ENCODE measurements at regions not wholly inside any gene's neighbourhood (a gene's known extent, or its start where the extent isn't known, plus 50 kb on each side); places are given as distances from the start of the nearest gene placed in this dataset.

GRCh38 chr7:101729241-101729883, 88.1 kb upstream of the CUX1 start:
- H3K4me3 ChIP-seq (ENCODE audit: low read length): no peak overlapping the region
- no peak for TF ChIP-seq CTCF (IDR thresholded peaks at IDR 0.05; ENCODE audit: low read depth, low read length)
- no peak for TF ChIP-seq EZH2phosphoT487 (IDR thresholded peaks at IDR 0.05; ENCODE audit: low read depth)

GRCh38 chr7:101731502-101732084, 85.8 kb upstream of the CUX1 start:
- Histone ChIP-seq H3K27me3 (ENCODE audit: low read depth, low read length) (peaks cover 8% of the 10 kb centered on the region), H3K36me3 (replicated peaks; ENCODE audit: low read depth, low read length) (no peaks in the 10 kb centered on the region), H3K9ac (ENCODE audit: low read length) (no peak overlapping the region), H4K20me1 (ENCODE audit: insufficient read depth, low read length) (no peaks in the 10 kb centered on the region), H3K79me2 (ENCODE audit: low read length) (no peaks in the 10 kb centered on the region), H3K4me1 (ENCODE audit: low read length) (no peaks in the 10 kb centered on the region), H3K9me3 (ENCODE audit: insufficient read depth, low read length) (no peaks in the 10 kb centered on the region), H3K4me2 (ENCODE audit: low read length) (no peak overlapping the region), H2AFZ (ENCODE audit: low read depth, low read length) (no peak overlapping the region), H3K4me3 (ENCODE audit: low read length) (no peak overlapping the region), H3K27ac (ENCODE audit: low read length) (no peak overlapping the region)
- TF ChIP-seq CTCF (IDR thresholded peaks at IDR 0.05; ENCODE audit: low read depth, low read length) (no peak), EZH2phosphoT487 (IDR thresholded peaks at IDR 0.05; ENCODE audit: low read depth) (no peak)

More at GRCh38 chr7:101729241-101729883, 88.1 kb upstream of the CUX1 start:
- Histone ChIP-seq H3K27ac (ENCODE audit: low read length) (no peak overlapping the region), H4K20me1 (ENCODE audit: insufficient read depth, low read length) (no peaks in the 10 kb centered on the region), H3K27me3 (ENCODE audit: low read depth, low read length) (peaks cover 8% of the 10 kb centered on the region), H3K9ac (ENCODE audit: low read length) (no peak overlapping the region), H3K4me1 (ENCODE audit: low read length) (no peaks in the 10 kb centered on the region), H3K9me3 (ENCODE audit: insufficient read depth, low read length) (no peaks in the 10 kb centered on the region), H2AFZ (ENCODE audit: low read depth, low read length) (no peak overlapping the region), H3K36me3 (replicated peaks; ENCODE audit: low read depth, low read length) (no peaks in the 10 kb centered on the region), H3K79me2 (ENCODE audit: low read length) (no peaks in the 10 kb centered on the region), H3K4me2 (ENCODE audit: low read length) (no peak overlapping the region)

- Histone ChIP-seq H3K9ac (ENCODE audit: low read length) (no peak overlapping the region), H3K36me3 (replicated peaks; ENCODE audit: low read depth, low read length) (no peaks in the 10 kb centered on the region), H3K4me2 (ENCODE audit: low read length) (0 out of 2 replicates have a peak overlapping the region, but pooled peaks have one; percentile 28), H2AFZ (ENCODE audit: low read depth, low read length) (no peak overlapping the region), H4K20me1 (ENCODE audit: insufficient read depth, low read length) (no peaks in the 10 kb centered on the region), H3K9me3 (ENCODE audit: insufficient read depth, low read length) (no peaks in the 10 kb centered on the region), H3K4me1 (ENCODE audit: low read length) (no peaks in the 10 kb centered on the region), H3K27me3 (ENCODE audit: low read depth, low read length) (peaks cover 3% of the 10 kb centered on the region), H3K79me2 (ENCODE audit: low read length) (no peaks in the 10 kb centered on the region), H3K4me3 (ENCODE audit: low read length) (no peak overlapping the region), H3K27ac (ENCODE audit: low read length) (no peak overlapping the region)
- TF ChIP-seq CTCF (IDR thresholded peaks at IDR 0.05; ENCODE audit: low read depth, low read length): no peak
- no peak for TF ChIP-seq EZH2phosphoT487 (IDR thresholded peaks at IDR 0.05; ENCODE audit: low read depth)
These were observed 83.5 kb upstream of the CUX1 start for GRCh38 chr7:101733713-101734475.

GRCh38 chr7:101736084-101736483, 81.3 kb upstream of the CUX1 start:
- no peak overlapping the region for H3K27ac ChIP-seq (ENCODE audit: low read length)

More at GRCh38 chr7:101736084-101736483, 81.3 kb upstream of the CUX1 start:
- H3K79me2 ChIP-seq (ENCODE audit: low read length): no peaks in the 10 kb centered on the region
- no peak overlapping the region for H3K9ac ChIP-seq (ENCODE audit: low read length)
- no peaks in the 10 kb centered on the region for H4K20me1 ChIP-seq (ENCODE audit: insufficient read depth, low read length)
- H3K4me2 ChIP-seq (ENCODE audit: low read length): no peak overlapping the region
- no peak overlapping the region for H2AFZ ChIP-seq (ENCODE audit: low read depth, low read length)
- H3K27me3 ChIP-seq (ENCODE audit: low read depth, low read length): peaks cover 3% of the 10 kb centered on the region
- H3K4me3 ChIP-seq (ENCODE audit: low read length): no peak overlapping the region
- no peaks in the 10 kb centered on the region for H3K36me3 ChIP-seq (replicated peaks; ENCODE audit: low read depth, low read length)
- no peak for TF ChIP-seq EZH2phosphoT487 (IDR thresholded peaks at IDR 0.05; ENCODE audit: low read depth)
- no peak for TF ChIP-seq CTCF (IDR thresholded peaks at IDR 0.05; ENCODE audit: low read depth, low read length)
- peaks cover 10% of the 10 kb centered on the region for H3K4me1 ChIP-seq (ENCODE audit: low read length)
- H3K9me3 ChIP-seq (ENCODE audit: insufficient read depth, low read length): peaks cover under 1% of the 10 kb centered on the region; the same call in 1 of the 2 replicates

Measured in OCI-LY3 (cell line).